ENCODE measurements at regions not wholly inside any gene's neighbourhood (a gene's known extent, or its start where the extent isn't known, plus 50 kb on each side); places are given as distances from the start of the nearest gene placed in this dataset.
"Not testable (repeated sequence)": the region's sequence is repeated elsewhere in the genome, so short reads cannot be mapped to it uniquely, and the experiment has no call there.

DNA sequence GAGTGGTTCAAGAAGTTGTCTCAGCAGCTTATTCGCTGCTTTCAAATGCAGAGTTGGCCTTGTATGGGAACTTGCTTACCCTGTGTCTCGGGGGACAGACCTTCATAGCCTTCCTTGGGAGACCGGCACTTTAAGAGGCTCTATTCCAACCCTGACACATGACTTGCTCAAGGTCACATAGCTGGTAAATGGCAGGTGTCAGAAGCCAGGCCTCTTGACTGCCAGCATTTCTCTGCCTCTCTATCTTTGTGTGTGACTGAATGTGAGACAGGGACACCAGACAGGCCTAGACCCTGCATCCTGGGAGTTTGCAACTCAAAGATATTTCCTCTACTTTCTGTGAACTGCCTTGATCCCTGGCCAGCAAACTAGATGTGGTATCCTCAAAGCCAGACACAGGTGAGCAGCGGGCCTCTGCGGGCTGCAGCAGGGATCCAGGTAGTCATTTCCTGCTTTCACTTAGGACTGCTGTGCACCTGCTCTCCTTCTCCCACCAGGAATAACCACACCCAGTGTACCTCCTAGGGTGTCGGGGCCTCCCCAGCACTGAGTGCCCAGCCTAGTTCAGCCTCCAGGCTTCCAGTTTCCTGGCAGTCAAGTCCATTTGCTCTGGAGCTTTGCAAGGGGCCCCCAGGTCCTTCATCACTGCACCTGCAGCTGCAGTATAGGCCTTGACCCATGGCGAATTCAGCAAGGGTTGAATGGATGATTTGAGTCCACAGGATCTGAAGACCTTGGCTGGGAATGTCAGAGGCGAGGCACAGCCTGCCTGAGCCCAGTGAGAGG, 116.6 kb upstream of the TNRC6C start:
- Histone ChIP-seq H3K9me3 (ENCODE audit: severe bottlenecking) (peaks cover 7% of the 10 kb centered on the region), H3K27me3 (ENCODE audit: insufficient read depth, poor library complexity, severe bottlenecking) (no peaks in the 10 kb centered on the region), H3K4me3 (ENCODE audit: severe bottlenecking) (no peak overlapping the region), H3K27ac (ENCODE audit: poor library complexity, severe bottlenecking) (no peak overlapping the region), H3K36me3 (ENCODE audit: low read depth) (no peaks in the 10 kb centered on the region), H3K4me1 (ENCODE audit: insufficient read depth, poor library complexity, severe bottlenecking) (peaks cover 18% of the 10 kb centered on the region)
- TF ChIP-seq, protein P1, sequence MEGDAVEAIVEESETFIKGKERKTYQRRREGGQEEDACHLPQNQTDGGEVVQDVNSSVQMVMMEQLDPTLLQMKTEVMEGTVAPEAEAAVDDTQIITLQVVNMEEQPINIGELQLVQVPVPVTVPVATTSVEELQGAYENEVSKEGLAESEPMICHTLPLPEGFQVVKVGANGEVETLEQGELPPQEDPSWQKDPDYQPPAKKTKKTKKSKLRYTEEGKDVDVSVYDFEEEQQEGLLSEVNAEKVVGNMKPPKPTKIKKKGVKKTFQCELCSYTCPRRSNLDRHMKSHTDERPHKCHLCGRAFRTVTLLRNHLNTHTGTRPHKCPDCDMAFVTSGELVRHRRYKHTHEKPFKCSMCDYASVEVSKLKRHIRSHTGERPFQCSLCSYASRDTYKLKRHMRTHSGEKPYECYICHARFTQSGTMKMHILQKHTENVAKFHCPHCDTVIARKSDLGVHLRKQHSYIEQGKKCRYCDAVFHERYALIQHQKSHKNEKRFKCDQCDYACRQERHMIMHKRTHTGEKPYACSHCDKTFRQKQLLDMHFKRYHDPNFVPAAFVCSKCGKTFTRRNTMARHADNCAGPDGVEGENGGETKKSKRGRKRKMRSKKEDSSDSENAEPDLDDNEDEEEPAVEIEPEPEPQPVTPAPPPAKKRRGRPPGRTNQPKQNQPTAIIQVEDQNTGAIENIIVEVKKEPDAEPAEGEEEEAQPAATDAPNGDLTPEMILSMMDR (IDR thresholded peaks at IDR 0.05; ENCODE audit: poor library complexity, severe bottlenecking) = no peak
- ATAC-seq (ENCODE audit: low read depth) (0 out of 3 replicates have a peak, but pooled peaks have one; percentile 37), DNase-seq (ENCODE audit: low spot score) (peak; percentile 20)

DNA sequence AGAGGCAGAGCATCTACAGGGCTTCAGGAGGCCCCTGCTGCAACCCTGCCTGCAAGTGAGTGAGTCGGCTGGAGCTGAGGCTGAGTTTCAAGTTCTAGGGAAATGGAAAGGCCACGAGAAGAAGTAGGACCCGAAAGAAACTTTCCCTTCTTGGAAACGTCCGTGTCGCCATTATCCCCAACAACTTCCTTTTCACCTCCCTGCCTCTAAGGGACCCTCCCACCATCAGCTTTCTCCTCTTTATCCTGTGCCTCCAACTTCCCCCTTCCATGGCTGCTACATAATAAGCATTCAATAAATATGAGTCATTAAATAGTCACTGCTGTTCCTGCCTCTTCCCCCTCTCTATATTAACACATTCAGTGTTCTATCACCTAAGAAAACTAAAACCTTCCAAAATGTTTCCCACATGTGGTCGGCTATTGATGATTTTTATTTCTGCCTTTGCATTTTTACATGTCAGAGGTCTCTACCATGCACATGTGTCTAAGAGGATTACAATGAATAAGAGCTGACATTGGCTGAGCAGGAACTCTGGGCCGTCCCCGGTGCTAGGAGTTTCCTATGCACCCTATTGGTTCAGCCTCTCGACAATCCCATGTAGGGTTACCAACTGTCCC, 115.9 kb upstream of the TNRC6C start:
- H3K4me3 ChIP-seq (ENCODE audit: severe bottlenecking) = no peak overlapping the region
- DNase-seq (ENCODE audit: low spot score) (peak; percentile 45), ATAC-seq (ENCODE audit: low read depth) (peak; percentile 74)
- peak overlapping the region; percentile 54 for H3K27ac ChIP-seq (ENCODE audit: poor library complexity, severe bottlenecking)
- no peaks in the 10 kb centered on the region for H3K27me3 ChIP-seq (ENCODE audit: insufficient read depth, poor library complexity, severe bottlenecking)
- H3K4me1 ChIP-seq (ENCODE audit: insufficient read depth, poor library complexity, severe bottlenecking) = peaks cover 18% of the 10 kb centered on the region
- TF ChIP-seq, protein P1 (IDR thresholded peaks at IDR 0.05; ENCODE audit: poor library complexity, severe bottlenecking) = no peak
- peaks cover under 1% of the 10 kb centered on the region for H3K9me3 ChIP-seq (ENCODE audit: severe bottlenecking)
- H3K36me3 ChIP-seq (ENCODE audit: low read depth) = no peaks in the 10 kb centered on the region

DNA sequence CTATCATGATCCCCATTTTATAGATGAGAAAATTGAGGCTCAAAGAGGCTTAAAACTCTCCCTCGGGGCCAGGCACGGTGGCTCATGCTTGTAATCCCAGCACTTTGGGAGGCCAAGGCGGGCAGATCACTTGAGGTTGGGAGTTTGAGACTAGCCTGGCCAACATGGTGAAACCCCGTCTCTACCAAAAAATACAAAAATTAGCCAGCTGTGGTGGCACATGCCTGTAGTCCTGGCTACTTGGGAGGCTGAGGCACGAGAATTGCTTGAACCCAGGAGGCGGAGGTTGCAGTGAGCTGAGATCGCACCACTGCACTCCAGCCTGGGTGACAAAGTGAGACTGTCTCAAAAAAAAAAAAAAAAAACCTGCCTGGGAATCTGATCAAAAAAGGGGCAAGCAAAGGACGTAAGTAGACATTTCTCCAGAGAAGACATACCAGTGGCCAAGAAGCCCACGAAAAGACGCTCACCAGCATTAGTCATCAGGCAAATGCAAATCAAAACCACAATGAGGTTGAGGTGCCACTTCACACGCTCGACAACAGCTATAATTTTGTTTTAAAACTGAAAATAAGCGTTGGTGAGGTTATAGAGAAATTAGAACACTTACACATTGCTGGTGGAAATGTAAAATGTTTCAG, 115.1 kb upstream of the TNRC6C start:
- Histone ChIP-seq H3K4me1 (ENCODE audit: insufficient read depth, poor library complexity, severe bottlenecking) (peaks cover 18% of the 10 kb centered on the region), H3K27ac (ENCODE audit: poor library complexity, severe bottlenecking) (peak overlapping the region; percentile 54)
- not testable (repeated sequence) for H3K27me3 ChIP-seq (ENCODE audit: insufficient read depth, poor library complexity, severe bottlenecking); H3K36me3 ChIP-seq (ENCODE audit: low read depth); H3K4me3 ChIP-seq (ENCODE audit: severe bottlenecking); DNase-seq (ENCODE audit: low spot score); H3K9me3 ChIP-seq (ENCODE audit: severe bottlenecking)
- peak; percentile 49 for ATAC-seq (ENCODE audit: low read depth)

DNA sequence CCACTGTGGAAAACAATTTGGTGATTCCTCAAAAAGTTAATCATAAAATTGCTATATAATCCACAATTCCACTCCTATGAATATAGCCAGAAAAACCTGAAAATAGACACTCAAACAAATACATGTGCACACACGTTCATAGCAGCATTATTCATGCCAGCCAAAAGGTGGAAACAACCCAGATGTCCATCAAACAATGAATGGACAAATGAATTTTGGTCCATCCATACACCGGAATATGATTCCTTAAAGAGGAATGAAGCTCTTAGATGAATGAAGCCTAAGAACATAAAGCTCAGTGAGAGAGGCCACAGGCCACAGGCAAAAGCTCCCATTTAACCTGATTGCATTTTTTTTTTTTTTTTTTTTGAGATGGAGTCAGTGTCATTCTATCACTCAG, 114.6 kb upstream of the TNRC6C start:
- H3K27me3 ChIP-seq (ENCODE audit: insufficient read depth, poor library complexity, severe bottlenecking) = no peaks in the 10 kb centered on the region
- no peaks in the 10 kb centered on the region for H3K9me3 ChIP-seq (ENCODE audit: severe bottlenecking)
- ATAC-seq (ENCODE audit: low read depth) (peak; percentile 34; the same call in 2 of the 3 replicates), DNase-seq (ENCODE audit: low spot score) (no peak)
- peak overlapping the region; percentile 54 for H3K27ac ChIP-seq (ENCODE audit: poor library complexity, severe bottlenecking)
- peaks cover 18% of the 10 kb centered on the region for H3K4me1 ChIP-seq (ENCODE audit: insufficient read depth, poor library complexity, severe bottlenecking)
- H3K36me3 ChIP-seq (ENCODE audit: low read depth) = no peaks in the 10 kb centered on the region
- TF ChIP-seq, protein P1 (IDR thresholded peaks at IDR 0.05; ENCODE audit: poor library complexity, severe bottlenecking) = no peak
- H3K4me3 ChIP-seq (ENCODE audit: severe bottlenecking) = no peak overlapping the region

DNA sequence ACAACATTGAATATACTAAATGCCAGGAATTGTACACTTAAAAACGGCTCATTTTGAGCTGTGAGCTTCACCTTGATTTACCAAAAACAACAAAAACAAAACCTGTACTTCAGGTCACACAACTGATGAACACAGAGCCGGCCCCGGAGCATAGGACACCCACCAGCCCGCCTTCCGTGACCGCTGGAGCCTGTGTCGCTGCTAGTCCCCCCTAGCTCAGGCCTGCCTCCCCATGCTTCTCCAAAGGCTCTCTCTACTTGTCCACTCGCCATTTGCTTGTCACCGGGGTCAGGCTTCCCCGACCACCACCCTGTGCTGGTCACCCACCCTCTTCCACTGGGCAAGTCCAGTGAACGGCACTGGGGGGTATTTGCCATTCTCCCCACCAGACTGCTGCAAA, 113.8 kb upstream of the TNRC6C start:
- peaks cover 18% of the 10 kb centered on the region for H3K4me1 ChIP-seq (ENCODE audit: insufficient read depth, poor library complexity, severe bottlenecking)
- no peaks in the 10 kb centered on the region for H3K27me3 ChIP-seq (ENCODE audit: insufficient read depth, poor library complexity, severe bottlenecking)
- no peaks in the 10 kb centered on the region for H3K9me3 ChIP-seq (ENCODE audit: severe bottlenecking)
- TF ChIP-seq, protein P1 (IDR thresholded peaks at IDR 0.05; ENCODE audit: poor library complexity, severe bottlenecking) = no peak
- H3K27ac ChIP-seq (ENCODE audit: poor library complexity, severe bottlenecking) = no peak overlapping the region
- DNase-seq (ENCODE audit: low spot score) (no peak), ATAC-seq (ENCODE audit: low read depth) (no peak)
- no peaks in the 10 kb centered on the region for H3K36me3 ChIP-seq (ENCODE audit: low read depth)
- no peak overlapping the region for H3K4me3 ChIP-seq (ENCODE audit: severe bottlenecking)

All from RWPE2 (cell line).